GM21825 (cell line): ENCODE measurements at regions not wholly inside any gene's neighbourhood (a gene's known extent, or its start where the extent isn't known, plus 50 kb on each side); places are given as distances from the start of the nearest gene placed in this dataset.
"Not testable (repeated sequence)": the region's sequence is repeated elsewhere in the genome, so short reads cannot be mapped to it uniquely, and the experiment has no call there.

Experiments
- ATAC-seq: cut with Tn5 transposase; IDR thresholded peaks from one replicate; pipeline ENCODE4 v1.9.1; 2021; ENCODE audit warnings: mild to moderate bottlenecking, moderate library complexity; ENCODE audit not compliant: unreplicated experiment

DNA sequence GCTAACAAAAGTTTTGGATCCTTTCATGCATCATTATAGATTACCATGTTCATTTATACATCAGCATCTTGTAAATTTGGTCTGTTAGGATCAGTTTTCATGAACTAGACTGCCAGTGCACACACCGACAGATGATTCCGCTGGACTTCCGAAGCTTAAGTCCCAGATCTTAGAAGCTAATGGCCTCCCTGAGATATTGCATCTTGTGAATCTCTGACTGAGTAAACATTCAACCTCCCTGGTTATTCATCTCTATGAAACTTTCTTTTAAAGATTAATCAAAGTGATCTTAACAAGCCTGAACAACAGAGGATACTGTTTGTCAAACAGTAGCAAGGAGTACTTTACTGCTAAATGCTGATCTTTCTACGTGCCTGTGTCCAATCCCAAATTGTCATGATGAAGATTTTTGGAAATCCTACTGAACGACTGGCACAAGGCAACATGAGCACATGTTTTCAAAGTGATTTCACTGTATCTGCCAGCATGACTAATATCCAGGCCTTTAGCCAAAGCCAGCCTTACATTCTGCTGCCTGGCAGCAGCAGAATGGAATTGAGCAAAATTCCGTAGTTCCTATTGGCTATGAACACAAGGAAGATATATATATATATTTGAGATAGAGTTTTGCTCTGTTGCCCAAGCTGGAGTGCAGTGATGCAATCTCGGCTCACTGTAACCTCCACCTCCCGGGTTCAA, 91.3 kb upstream of the ANK3 start:
- ATAC-seq, result no peak

DNA sequence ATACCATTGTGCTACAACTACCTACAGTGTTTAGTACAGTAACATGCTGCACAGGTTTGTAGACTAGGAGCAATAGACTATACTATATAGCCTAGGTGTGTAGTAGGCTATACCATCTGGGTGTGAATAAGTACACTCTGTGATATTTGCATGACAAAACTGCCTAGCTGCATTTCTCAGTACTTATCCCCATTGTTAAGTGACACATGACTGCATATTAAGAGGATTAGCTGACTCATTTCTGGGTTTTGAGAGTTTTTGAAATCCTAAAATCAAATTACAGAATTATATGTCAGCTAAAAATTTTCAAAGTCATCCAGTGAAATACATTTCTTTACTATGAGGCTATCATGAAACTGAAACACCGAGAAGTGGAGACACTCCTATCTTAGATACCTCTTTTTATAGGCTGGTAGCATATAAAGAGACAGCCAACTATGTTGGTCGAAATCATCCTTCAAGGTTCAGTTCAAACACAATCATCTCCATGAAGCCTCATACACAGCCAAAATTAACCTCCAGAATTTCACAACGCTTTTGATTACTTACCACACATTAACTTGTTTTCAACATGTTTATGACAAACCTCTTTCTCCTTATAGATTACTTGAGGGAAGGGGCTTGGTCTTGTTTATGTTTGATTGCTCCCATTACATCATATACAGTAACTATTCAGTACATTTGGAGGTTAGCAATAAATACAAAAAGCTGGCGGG, 89.8 kb upstream of the ANK3 start:
- ATAC-seq, result no peak

- ATAC-seq, result no peak
These were observed 86.8 kb upstream of the ANK3 start for GRCh38 chr10:60476451-60476850.

DNA sequence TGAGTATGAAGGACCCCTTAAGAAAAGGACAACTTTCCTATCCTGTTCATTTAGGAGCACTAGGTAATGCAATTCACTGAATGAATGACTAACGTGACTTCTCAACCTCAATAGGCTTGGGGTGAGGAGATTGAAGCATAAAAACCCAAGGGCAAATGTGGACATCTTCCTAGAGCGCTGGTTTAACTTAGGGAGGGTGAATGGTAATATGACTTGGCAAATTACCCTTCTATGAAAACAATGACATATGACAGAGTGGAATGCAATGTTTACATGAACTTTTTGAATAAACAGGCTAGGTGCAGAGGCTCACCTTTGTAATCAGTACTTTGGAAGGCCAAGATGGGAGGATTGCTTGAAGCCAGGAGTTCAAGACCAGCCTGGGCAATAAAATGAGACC, 83.9 kb upstream of the ANK3 start:
- ATAC-seq, result no peak

GRCh38 chr10:60470091-60470490, 80.4 kb upstream of the ANK3 start:
- ATAC-seq, result no peak

DNA sequence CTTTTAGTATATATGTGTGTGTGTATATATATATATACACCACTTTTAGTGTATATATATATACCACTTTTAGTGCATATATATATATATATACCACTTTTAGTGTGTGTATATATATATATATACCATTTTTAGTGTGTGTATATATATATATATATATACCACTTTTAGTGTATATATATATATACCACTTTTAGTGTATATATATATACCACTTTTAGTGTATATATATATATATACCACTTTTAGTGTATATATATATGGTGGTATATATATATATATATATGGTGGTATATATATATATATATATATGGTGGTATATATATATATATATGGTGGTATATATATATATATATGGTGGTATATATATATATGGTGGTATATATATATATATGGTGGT, 79.5 kb upstream of the ANK3 start:
- ATAC-seq, result not testable (repeated sequence)

DNA sequence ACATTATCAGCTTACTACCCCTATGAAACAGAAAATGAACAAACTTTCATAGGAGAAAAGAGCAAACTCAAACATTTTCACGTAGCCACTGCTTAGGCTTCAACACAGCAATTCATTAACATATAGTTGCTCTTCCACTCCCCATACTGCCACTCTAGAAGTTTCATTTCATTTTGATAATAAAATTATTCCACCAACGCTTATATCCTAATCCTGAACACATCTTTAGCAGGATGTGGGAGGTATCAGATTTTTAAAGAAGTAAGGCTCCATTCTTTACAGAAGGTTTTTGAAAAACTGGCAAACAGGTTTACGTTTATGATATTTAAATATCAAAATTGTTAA, 77.5 kb upstream of the ANK3 start:
- ATAC-seq, result no peak

DNA sequence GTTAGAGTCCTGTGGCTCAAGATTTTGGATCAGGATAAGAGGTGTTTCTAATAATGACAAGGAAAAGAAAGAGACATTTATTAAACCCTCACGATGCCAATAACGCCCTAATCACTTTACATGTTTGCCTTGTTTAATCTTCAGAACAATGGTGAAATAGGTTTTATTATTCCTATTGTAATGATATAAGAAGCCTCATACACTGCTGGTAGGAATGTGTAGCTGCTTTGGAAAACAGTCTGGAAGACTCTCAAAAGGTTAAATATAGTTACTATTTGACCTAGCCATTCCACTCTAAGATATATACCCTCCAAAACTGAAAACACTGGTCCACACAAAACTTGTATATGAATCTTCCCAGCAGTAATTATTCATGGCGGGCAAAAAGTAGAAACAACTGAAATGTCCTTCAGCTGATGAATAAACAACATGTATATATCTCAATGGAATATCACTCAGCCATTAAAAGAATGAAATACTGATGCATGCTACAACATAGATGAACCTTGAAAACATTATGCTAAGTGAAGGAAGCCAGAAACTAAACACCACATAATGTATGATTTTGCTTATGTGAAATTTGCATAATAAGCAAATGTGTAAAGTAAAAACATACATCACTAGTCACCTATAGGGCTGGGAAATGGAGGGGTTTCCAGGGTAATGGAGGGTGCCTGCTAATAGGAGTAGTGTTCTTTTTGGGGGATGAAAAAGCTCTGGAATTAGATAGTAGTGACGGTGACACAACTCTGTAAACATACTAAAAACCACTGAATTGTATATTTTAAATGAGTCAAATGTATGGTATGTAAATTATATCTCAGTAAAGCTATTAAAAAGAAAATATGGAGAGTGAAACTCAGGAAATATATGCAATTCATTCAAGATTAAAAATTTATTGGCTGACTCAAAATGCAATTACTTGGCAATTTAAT, 76.9 kb upstream of the ANK3 start:
- no peak for ATAC-seq

GRCh38 chr10:60465801-60466200, 76.1 kb upstream of the ANK3 start:
- no peak for ATAC-seq

DNA sequence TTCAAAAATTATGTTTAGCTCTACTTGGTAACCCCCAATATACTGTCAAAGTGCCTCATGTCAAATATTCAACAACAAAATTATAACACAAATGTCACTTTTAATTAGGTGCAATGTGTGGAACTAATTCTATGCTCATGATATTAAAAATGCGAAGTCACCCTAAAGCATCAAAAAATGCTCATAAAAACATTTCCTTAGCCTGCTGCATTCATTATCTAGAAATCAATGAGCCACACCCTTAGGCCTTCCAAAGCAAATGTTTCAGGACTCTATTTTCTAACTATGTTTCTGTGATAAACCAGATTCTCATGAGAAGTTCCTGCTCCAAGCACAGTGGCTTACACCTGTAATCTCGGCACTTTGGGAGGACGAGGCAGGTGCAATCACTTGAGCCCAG, 75.0 kb upstream of the ANK3 start:
- no peak for ATAC-seq

DNA sequence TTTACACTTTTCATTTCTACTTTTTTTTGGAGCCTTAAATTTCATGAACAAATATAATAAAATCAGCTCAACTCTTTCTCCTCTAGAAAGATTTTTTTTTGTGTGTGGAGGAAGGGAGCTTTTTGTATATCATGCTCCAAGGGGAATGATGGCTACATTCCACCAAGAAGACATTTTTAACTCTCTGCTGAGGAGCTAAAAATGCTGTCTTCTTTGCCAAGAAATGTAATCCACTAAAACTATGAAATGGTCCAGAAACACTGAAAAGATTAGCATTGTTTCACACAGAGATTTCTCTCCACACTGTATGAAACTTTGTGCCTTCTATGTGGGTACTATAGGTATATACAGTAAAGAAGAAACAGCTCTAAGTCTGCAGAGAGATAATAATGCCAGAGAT, 74.1 kb upstream of the ANK3 start:
- ATAC-seq, result no peak

DNA sequence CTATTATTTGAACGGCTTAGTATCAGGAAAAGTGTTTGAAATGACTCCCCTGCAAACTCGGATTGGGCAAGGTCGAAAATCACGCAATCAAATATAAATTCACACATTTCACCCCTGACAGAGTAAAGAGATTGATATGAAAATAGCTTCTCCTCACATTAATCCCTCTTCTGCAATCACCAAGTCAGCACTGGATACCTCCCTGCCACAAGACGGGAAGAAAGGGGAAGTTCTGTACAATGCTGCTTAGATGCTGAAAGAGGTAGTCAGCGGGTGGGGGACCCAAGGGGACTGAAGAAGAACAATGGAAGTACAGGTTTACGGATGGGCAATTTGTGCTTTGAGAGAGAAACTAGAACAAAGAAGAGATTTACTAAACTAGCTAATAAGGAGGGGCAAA, 72.0 kb upstream of the ANK3 start:
- ATAC-seq, result no peak

DNA sequence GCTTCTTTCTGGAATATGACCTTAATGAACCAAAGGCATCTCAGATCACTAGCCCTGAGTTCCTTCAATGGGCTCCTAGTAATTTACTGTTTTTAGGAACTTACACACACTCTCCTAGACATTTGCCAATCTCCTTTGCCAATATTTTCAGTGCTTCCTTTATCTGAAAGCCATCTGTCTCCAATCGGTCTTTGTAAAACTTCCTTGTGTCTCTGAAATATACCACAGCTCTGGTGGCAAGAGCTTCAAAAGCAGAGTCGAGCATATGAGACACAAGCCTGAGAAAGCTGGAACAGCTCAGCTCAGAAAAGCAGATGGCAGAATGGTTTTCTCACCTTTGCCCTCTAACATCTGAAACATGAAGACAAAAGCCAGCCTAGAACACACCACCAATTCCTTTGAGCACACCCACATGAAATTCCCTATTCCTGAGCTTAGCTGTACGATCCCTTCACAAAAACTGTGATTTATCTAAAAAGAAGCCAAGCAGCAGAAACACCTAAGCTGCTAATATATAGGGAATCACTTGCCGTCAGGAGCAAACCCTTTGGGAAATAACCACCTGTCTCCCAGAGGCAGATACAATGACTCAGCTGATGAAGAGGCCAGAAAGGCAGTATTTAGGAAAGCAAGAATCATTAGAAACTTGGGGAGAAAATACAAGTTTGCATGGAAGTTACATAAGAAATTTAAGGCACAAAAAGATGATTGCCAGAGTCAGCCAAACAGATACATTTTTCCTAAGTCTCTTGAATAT, 70.2 kb upstream of the ANK3 start:
- no peak for ATAC-seq

GRCh38 chr10:60456053-60456452, 66.4 kb upstream of the ANK3 start:
- no peak for ATAC-seq

GRCh38 chr10:60454336-60454735, 64.7 kb upstream of the ANK3 start:
- no peak for ATAC-seq

DNA sequence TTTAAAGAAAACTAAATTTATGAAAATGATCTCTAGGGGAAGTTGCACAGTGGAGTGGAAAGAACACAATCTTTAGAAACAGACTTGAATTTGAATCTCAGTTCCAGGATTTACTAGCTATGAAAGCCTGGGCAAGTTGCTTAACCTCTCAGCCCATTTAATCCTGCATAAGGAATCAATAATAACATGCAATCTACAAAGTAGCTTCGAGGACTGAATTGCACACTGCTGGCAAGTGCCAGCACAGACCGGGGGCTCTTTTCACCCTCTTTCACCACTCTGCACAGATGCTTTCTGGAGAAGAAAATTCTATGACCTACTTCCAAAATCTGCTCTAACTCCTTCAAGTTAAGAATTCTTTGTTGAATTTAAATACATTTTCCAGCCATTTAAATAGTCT, 63.4 kb upstream of the ANK3 start:
- ATAC-seq, result no peak

DNA sequence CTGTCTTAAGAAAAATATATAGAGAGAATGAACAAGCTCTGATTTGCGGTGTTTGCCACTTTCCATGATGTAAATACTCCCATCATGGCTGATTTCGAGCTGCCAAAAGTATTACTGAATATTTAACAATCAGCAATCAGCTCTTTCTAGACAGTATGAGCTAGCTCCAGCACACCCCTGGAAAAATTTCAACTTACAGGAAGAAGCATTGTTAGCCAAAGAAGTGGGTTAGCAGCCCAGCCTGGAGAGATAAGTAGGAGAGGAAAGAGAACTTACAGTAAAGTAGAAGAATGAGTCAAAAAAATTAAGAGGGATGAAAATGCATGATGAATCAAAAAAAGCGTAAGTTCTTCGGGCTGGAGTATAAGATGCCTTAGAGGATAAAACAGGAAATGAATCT, 60.6 kb upstream of the ANK3 start:
- no peak for ATAC-seq

DNA sequence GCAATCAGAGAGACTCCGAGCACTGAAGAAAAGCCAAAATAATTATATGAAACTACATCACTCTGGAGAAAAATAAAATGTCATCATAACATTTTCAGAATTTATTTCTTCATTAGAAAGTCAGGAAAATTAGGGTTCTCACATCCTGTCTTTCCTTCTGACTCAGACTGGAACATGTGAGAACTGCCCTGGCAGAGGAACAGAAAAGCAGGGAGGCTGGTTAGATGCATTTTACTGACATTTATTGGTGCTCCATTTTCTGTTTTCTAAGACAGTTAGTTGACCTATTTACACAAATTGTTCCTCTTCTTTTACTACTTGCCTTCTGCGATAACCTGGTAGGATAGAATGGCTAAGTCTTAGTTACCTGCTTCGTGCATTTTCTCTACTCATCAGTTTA, 58.6 kb upstream of the ANK3 start:
- ATAC-seq, result no peak

- no peak for ATAC-seq
These were observed 57.2 kb upstream of the ANK3 start for GRCh38 chr10:60446851-60447250.

- no peak for ATAC-seq
These were observed 56.6 kb upstream of the ANK3 start for GRCh38 chr10:60446070-60446833.
